GM10266 (cell line): ENCODE measurements at regions not wholly inside any gene's neighbourhood (a gene's known extent, or its start where the extent isn't known, plus 50 kb on each side); places are given as distances from the start of the nearest gene placed in this dataset.
"Not testable (repeated sequence)": the region's sequence is repeated elsewhere in the genome, so short reads cannot be mapped to it uniquely, and the experiment has no call there.

Experiments used
- DNase-seq: peaks from one replicate; pipeline ENCODE4 v3.0.0; 2012; ENCODE audit errors: extremely low spot score
- CTCF ChIP-seq: IDR thresholded peaks from 2 replicates; pipeline ENCODE4 v1.5.1; 2012; ENCODE audit warnings: mild to moderate bottlenecking, low read depth; ENCODE audit not compliant: control insufficient read depth, insufficient read depth; ENCODE audit errors: missing control alignments

GRCh38 chr17:68106085-68106484 lies 70.5 kb downstream of the KPNA2 start:
- TF ChIP-seq CTCF, result no peak
- no peak for DNase-seq

GRCh38 chr17:68107373-68107772 lies 71.8 kb downstream of the KPNA2 start:
- no peak for DNase-seq
- no peak for TF ChIP-seq CTCF

GRCh38 chr17:68108313-68109000 lies 72.9 kb downstream of the KPNA2 start:
- no peak for DNase-seq
- no peak for TF ChIP-seq CTCF

- not testable (repeated sequence) for DNase-seq
These were observed 73.9 kb downstream of the KPNA2 start for GRCh38 chr17:68109404-68109803.

- DNase-seq, result not testable (repeated sequence)
These were observed 80.7 kb downstream of the KPNA2 start for GRCh38 chr17:68116211-68116610.

- no peak for TF ChIP-seq CTCF
- DNase-seq, result no peak
These were observed 87.1 kb downstream of the KPNA2 start for GRCh38 chr17:68122587-68122986.

GRCh38 chr17:68125111-68125870 lies 89.8 kb downstream of the KPNA2 start:
- no peak for DNase-seq
- TF ChIP-seq CTCF, result no peak

GRCh38 chr17:68127914-68128313 lies 92.4 kb downstream of the KPNA2 start:
- no peak for TF ChIP-seq CTCF
- no peak for DNase-seq
